K562 (cell line): ENCODE measurements at regions not wholly inside any gene's neighbourhood (a gene's known extent, or its start where the extent isn't known, plus 50 kb on each side); places are given as distances from the start of the nearest gene placed in this dataset.
A peak's percentile ranks its signal among the peaks of the same experiment; 100 is the strongest.

ENCODE experiments used
- ATAC-seq: fragments of 200-7000 bp; cut with Tn5 transposase; 3 replicates; pipeline ENCODE4 v1.9.1; 2020; ENCODE audit warnings: moderate library complexity
- BruUV-seq: library from RNA; stranded (reverse); fragments of 400-500 nt; replicated peaks from 2 replicates; lab custom pipeline; 2021; lab: Mats Ljungman, UMichigan
- CTCF ChIA-PET: fragments of 300-600 bp; formaldehyde crosslinking; extraction: SDS; loops from one replicate; lab custom pipeline; 2021; ENCODE audit warnings: low intra/inter-chr PET ratio; lab: Yijun Ruan, JAX
- POLR2A ChIA-PET: fragments of 300-600, 350-650 bp; sonication (Branson Sonifier 250); formaldehyde crosslinking; extraction: SDS; loops from one replicate; lab custom pipeline; 2021; ENCODE audit warnings: antibody characterized with exemption, inconsistent platforms; lab: Yijun Ruan, JAX
- DNase-seq, 4 experiments: peaks; one replicate each; pipeline versions ENCODE4 v3.0.0 to v3.0.0-alpha.2; 2011 to 2018; ENCODE audit warnings: low spot score in 3 of 4, mixed read lengths in 3 of 4; ENCODE audit errors: extremely low read depth in 1 of 4
- FAIRE-seq: peaks from 2 replicates; lab custom pipeline; 2011; peaks lifted over from hg19 to GRCh38; lab: Jason Lieb, UNC
- H2AFZ ChIP-seq: 2 replicates; pipeline ENCODE4 v1.6.0; 2011; ENCODE audit warnings: low read depth, low read length, control low read depth, inconsistent platforms
- H3K27ac ChIP-seq: fragments of 200-600 bp; 3 replicates; pipeline ENCODE4 v1.8.0; 2011; ENCODE audit warnings: low read depth, mild to moderate bottlenecking, control low read depth, inconsistent platforms, low read length, moderate library complexity, mixed read lengths; ENCODE audit errors: extremely low read depth
- H3K27me3 ChIP-seq, 2 experiments: fragments of 300-600 bp in 1 of 2; 2 replicates in 1 of 2; 3 replicates in 1 of 2; pipeline versions ENCODE4 v1.6.0 to v1.8.0; 2011; ENCODE audit warnings: inconsistent platforms in 2 of 2, low read length in 2 of 2, mild to moderate bottlenecking in 1 of 2, mixed read lengths in 1 of 2, moderate library complexity in 1 of 2; ENCODE audit not compliant: control insufficient read depth in 2 of 2, insufficient read depth in 2 of 2
- H3K36me3 ChIP-seq: fragments of 300-600 bp; 3 replicates; pipeline ENCODE4 v1.8.0; 2011; ENCODE audit warnings: mild to moderate bottlenecking, low read length, inconsistent platforms; ENCODE audit not compliant: control insufficient read depth, insufficient read depth
- H3K4me1 ChIP-seq, 2 experiments: fragments of 200-600 bp in 1 of 2; replicated peaks in 1 of 2; 2 replicates in 1 of 2; 3 replicates in 1 of 2; pipeline versions ENCODE4 v1.5.1 to v1.8.0; 2011; ENCODE audit warnings: inconsistent platforms in 2 of 2, low read length in 2 of 2, mild to moderate bottlenecking in 1 of 2, mixed read lengths in 1 of 2, moderate library complexity in 1 of 2; ENCODE audit not compliant: control insufficient read depth in 2 of 2, insufficient read depth in 2 of 2
- H3K4me2 ChIP-seq: 2 replicates; pipeline ENCODE4 v1.6.1; 2011; ENCODE audit warnings: low read length, control low read depth, inconsistent platforms, mixed read lengths; ENCODE audit not compliant: insufficient read depth
- H3K4me3 ChIP-seq: fragments of 200-600 bp; sonication (generic), shearing (Covaris generic); 2 replicates; pipeline ENCODE4 v1.5.1; 2016; ENCODE audit warnings: control low read depth, inconsistent platforms
- H3K79me2 ChIP-seq: fragments of 200-600 bp; 3 replicates; pipeline ENCODE4 v1.8.0; 2011; ENCODE audit warnings: low read length, inconsistent platforms; ENCODE audit not compliant: control insufficient read depth, insufficient read depth
- H3K9ac ChIP-seq, 2 experiments: 2 replicates each; pipeline versions ENCODE4 v1.6.0 to v1.6.1; 2011; ENCODE audit warnings: low read depth in 2 of 2, low read length in 2 of 2, control low read depth in 1 of 2, inconsistent platforms in 1 of 2, mild to moderate bottlenecking in 1 of 2, mixed read lengths in 1 of 2; ENCODE audit not compliant: insufficient read depth in 1 of 2
- H3K9me1 ChIP-seq: one replicate; pipeline ENCODE4 v1.6.0; 2011; ENCODE audit warnings: inconsistent platforms, mild to moderate bottlenecking, low read length, moderate library complexity; ENCODE audit not compliant: control insufficient read depth, insufficient read depth
- H3K9me3 ChIP-seq: replicated peaks from 2 replicates; pipeline ENCODE4 v1.5.1; 2011; ENCODE audit warnings: low read depth, low read length, inconsistent platforms; ENCODE audit not compliant: control insufficient read depth, insufficient read depth
- H4K20me1 ChIP-seq: replicated peaks from 2 replicates; pipeline ENCODE4 v1.6.1; 2011; ENCODE audit warnings: low read length, inconsistent platforms, mixed read lengths; ENCODE audit not compliant: control insufficient read depth, insufficient read depth
- ARID3B ChIP-seq: fragments of 250-450 bp; sonication (Bioruptor Pico); IDR thresholded peaks from 2 replicates; pipeline ENCODE4 v1.4.0; 2020; ENCODE audit warnings: borderline replicate concordance
- DMBX1 ChIP-seq: fragments of 250-450 bp; sonication (Bioruptor Pico); IDR thresholded peaks from 2 replicates; pipeline ENCODE4 v1.8.0; 2022; ENCODE audit warnings: inconsistent platforms, mild to moderate bottlenecking, moderate library complexity, borderline replicate concordance
- ELF4 ChIP-seq: fragments of 450-650 bp; formaldehyde crosslinking; IDR thresholded peaks from 2 replicates; pipeline ENCODE4 v1.4.0; 2022; ENCODE audit warnings: missing genetic modification characterization
- FOXA1 ChIP-seq: fragments of 450-650 bp; IDR thresholded peaks from 2 replicates; pipeline ENCODE4 v1.6.1; 2016; ENCODE audit warnings: mild to moderate bottlenecking, borderline replicate concordance
- TEAD2 ChIP-seq: fragments of 450-650 bp; IDR thresholded peaks from 2 replicates; pipeline ENCODE4 v1.6.1; 2016; ENCODE audit warnings: missing genetic modification characterization, control low read depth, missing compliant biosample characterization
- WGBS: fragments of 100-300 bp; shearing (Covaris generic); methylation state at CpG from one replicate; pipeline ENCODE4 v1.1.6; 2016; ENCODE audit warnings: low coverage, mixed read lengths; ENCODE audit not compliant: insufficient coverage; ENCODE audit errors: missing lambda C conversion rate; 5-methylcytosine and 5-hydroxymethylcytosine counted together
- in situ Hi-C: fragments of 300-500 bp; cut with MboI; formaldehyde crosslinking; loops from 4 replicates; pipeline ENCODE4 v1.15.0; 2018; ENCODE audit warnings: inconsistent platforms, mixed read lengths
- intact Hi-C: fragments of 100-400 bp; cut with micrococcal nuclease; formaldehyde crosslinking; loops from 2 replicates; pipeline ENCODE4 v1.14.2; 2022

GRCh38 chr1:224543453-224543852 is 72.7 kb upstream of the CNIH3 start:
- Histone ChIP-seq H3K36me3 (no peaks in the 10 kb centered on the region), H4K20me1 (no peaks in the 10 kb centered on the region), H3K4me2 (no peak overlapping the region), H3K4me3 (no peak overlapping the region), H3K9ac (no peak overlapping the region), H3K27me3 (peaks cover 2 to 11% of the 10 kb centered on the region in 2 experiments; a peak in 2 of 5 replicates), H2AFZ (no peak overlapping the region), H3K4me1 (peaks cover 0 to 34% of the 10 kb centered on the region in 2 experiments; a peak in 3 of 5 replicates), H3K27ac (0 out of 3 replicates have a peak overlapping the region, but pooled peaks have one; percentile 21), H3K9me1 (no peaks in the 10 kb centered on the region), H3K9me3 (no peaks in the 10 kb centered on the region), H3K79me2 (no peaks in the 10 kb centered on the region)
- WGBS = 40% methylated on average over 1 of the region's 1 CpG
- in situ Hi-C loops (no loop called here), intact Hi-C loops (no loop called here)
- no peak for ATAC-seq
- no peak for DNase-seq
- CTCF ChIA-PET = no interaction called here
- POLR2A ChIA-PET = interaction anchor here (0.6 to 1.2 kb wide), 2 partner anchors 145 to 219 kb away, joined by 3 to 5 read pairs; no protein-coding TSS in a partner anchor
- no TSS peak for BruUV-seq
- TF ChIP-seq DMBX1 (CRISPR knock-in tag) (peak; percentile 19; the same call in 1 of the 2 replicates), ELF4 (CRISPR knock-in tag) (0 out of 2 replicates have a peak, but pooled peaks have one; percentile 38), TEAD2 (tag) (0 out of 2 replicates have a peak, but pooled peaks have one; percentile 18), ARID3B (0 out of 2 replicates have a peak, but pooled peaks have one; percentile 58), FOXA1 (no peak)
- FAIRE-seq = no peak
